ENCODE measurements at regions not wholly inside any gene's neighbourhood (a gene's known extent, or its start where the extent isn't known, plus 50 kb on each side); places are given as distances from the start of the nearest gene placed in this dataset.

DNA sequence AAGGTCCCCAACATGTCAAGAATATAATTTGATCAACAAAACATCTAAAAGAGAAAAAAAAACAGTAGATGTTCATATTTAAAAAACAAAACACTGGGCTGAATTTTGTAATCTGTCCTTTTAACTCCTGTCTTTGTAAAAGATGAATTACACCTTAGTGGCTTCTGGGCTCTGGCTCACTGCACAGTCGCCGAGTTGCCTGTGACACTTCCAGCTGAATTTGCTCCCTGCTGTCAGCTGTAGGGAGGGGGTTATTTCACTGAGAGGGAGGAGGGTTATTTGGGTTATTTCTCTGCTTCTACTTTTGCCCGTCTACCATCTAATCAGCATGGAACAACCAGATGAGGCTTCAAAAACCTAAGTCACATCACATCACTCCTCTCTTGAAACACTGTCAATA lies 193.0 kb upstream of the ZC3H12A start:
- TF ChIP-seq, protein P1, sequence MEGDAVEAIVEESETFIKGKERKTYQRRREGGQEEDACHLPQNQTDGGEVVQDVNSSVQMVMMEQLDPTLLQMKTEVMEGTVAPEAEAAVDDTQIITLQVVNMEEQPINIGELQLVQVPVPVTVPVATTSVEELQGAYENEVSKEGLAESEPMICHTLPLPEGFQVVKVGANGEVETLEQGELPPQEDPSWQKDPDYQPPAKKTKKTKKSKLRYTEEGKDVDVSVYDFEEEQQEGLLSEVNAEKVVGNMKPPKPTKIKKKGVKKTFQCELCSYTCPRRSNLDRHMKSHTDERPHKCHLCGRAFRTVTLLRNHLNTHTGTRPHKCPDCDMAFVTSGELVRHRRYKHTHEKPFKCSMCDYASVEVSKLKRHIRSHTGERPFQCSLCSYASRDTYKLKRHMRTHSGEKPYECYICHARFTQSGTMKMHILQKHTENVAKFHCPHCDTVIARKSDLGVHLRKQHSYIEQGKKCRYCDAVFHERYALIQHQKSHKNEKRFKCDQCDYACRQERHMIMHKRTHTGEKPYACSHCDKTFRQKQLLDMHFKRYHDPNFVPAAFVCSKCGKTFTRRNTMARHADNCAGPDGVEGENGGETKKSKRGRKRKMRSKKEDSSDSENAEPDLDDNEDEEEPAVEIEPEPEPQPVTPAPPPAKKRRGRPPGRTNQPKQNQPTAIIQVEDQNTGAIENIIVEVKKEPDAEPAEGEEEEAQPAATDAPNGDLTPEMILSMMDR (IDR thresholded peaks at IDR 0.05), result no peak
- no peak for TF ChIP-seq EZH2 (IDR thresholded peaks at IDR 0.05; ENCODE audit: borderline replicate concordance, insufficient read depth, low read depth, low read length, poor library complexity, severe bottlenecking)
